Parathyroid adenoma (tissue), 2 donors: ENCODE measurements at regions not wholly inside any gene's neighbourhood (a gene's known extent, or its start where the extent isn't known, plus 50 kb on each side); places are given as distances from the start of the nearest gene placed in this dataset.

ENCODE experiments used
- H2AFZ ChIP-seq: fragments of 300-600 bp; sonication (generic); one replicate; pipeline ENCODE4 v1.7.0; 2017; ENCODE audit warnings: antibody characterized with exemption, mild to moderate bottlenecking
- H3K27ac ChIP-seq: fragments of 300-600 bp; sonication (generic); one replicate; pipeline ENCODE4 v1.7.0; 2017
- H3K27me3 ChIP-seq: fragments of 300-600 bp; sonication (generic); one replicate; pipeline ENCODE4 v1.7.0; 2017; ENCODE audit warnings: low read length; ENCODE audit not compliant: control insufficient read depth, insufficient read depth
- H3K36me3 ChIP-seq: fragments of 300-600 bp; sonication (generic); one replicate; pipeline ENCODE4 v1.7.0; 2017; ENCODE audit warnings: low read length; ENCODE audit not compliant: control insufficient read depth, insufficient read depth
- H3K4me1 ChIP-seq: fragments of 300-600 bp; sonication (generic); one replicate; pipeline ENCODE4 v1.7.0; 2017; ENCODE audit warnings: control low read depth
- H3K4me2 ChIP-seq: fragments of 300-600 bp; sonication (generic); one replicate; pipeline ENCODE4 v1.7.0; 2017; ENCODE audit warnings: low read length
- H3K4me3 ChIP-seq: fragments of 300-600 bp; sonication (generic); one replicate; pipeline ENCODE4 v1.7.0; 2017; ENCODE audit warnings: low read depth, low read length
- H3K79me2 ChIP-seq: fragments of 300-600 bp; sonication (generic); one replicate; pipeline ENCODE4 v1.7.0; 2017; ENCODE audit warnings: control low read depth
- H3K9ac ChIP-seq: fragments of 300-600 bp; sonication (generic); one replicate; pipeline ENCODE4 v1.7.0; 2017; ENCODE audit warnings: mild to moderate bottlenecking
- H3K9me3 ChIP-seq: fragments of 300-600 bp; sonication (generic); one replicate; pipeline ENCODE4 v1.7.0; 2017; ENCODE audit warnings: low read length; ENCODE audit not compliant: control insufficient read depth
- TF ChIP-seq, protein P1 (sequence below): fragments of 300-600 bp; sonication (generic); IDR thresholded peaks from one replicate; pipeline ENCODE4 v1.7.0; 2017; ENCODE audit warnings: antibody characterized with exemption, mild to moderate bottlenecking
- donor health status: primary hyperparathyroidism.

DNA sequence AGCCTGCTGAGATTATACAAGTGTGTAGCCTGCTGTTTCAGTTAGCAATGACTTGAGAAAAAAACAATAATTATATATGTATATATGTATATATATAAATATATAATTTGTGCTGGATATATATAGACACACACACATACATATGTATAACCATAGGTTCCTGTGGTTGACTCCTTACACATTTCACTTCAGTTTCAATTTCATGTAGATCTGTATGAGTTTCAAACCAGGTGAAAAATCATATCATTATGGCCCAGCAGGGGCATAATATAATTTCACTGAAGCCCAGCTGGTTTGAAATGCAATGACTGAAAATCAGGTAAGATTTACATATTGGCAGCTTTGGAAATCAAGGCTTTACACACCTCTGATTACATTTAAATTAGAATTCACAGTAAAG is 690.4 kb upstream of the CDH18 start:
- Histone ChIP-seq H3K4me2 (no peak overlapping the region), H3K4me1 (no peaks in the 10 kb centered on the region), H3K4me3 (no peak overlapping the region), H3K27ac (no peak overlapping the region), H3K79me2 (no peaks in the 10 kb centered on the region), H3K27me3 (no peaks in the 10 kb centered on the region), H3K9me3 (no peaks in the 10 kb centered on the region), H3K9ac (no peak overlapping the region), H2AFZ (no peak overlapping the region), H3K36me3 (no peaks in the 10 kb centered on the region)
- TF ChIP-seq, protein P1, sequence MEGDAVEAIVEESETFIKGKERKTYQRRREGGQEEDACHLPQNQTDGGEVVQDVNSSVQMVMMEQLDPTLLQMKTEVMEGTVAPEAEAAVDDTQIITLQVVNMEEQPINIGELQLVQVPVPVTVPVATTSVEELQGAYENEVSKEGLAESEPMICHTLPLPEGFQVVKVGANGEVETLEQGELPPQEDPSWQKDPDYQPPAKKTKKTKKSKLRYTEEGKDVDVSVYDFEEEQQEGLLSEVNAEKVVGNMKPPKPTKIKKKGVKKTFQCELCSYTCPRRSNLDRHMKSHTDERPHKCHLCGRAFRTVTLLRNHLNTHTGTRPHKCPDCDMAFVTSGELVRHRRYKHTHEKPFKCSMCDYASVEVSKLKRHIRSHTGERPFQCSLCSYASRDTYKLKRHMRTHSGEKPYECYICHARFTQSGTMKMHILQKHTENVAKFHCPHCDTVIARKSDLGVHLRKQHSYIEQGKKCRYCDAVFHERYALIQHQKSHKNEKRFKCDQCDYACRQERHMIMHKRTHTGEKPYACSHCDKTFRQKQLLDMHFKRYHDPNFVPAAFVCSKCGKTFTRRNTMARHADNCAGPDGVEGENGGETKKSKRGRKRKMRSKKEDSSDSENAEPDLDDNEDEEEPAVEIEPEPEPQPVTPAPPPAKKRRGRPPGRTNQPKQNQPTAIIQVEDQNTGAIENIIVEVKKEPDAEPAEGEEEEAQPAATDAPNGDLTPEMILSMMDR: no peak

DNA sequence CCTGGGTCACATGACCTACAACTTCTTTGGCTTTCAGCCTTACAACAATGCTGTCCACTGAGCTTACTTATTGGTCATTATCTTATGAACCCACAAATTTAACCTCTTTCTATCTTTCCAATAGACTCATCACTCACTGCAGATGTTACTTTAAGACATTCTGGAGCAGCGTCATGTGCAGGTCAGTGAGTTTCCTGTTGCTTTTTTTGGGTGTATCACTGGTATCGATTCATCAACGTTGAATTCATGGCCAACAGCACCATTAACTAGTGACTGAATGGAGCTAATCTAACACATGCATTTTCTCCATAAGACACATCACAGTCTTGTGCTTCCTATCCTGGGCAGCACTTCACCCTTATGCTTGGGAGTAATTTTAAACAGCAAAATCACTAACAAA is 672.6 kb upstream of the CDH18 start:
- Histone ChIP-seq H3K9me3 (no peaks in the 10 kb centered on the region), H2AFZ (no peak overlapping the region), H3K27ac (no peak overlapping the region), H3K9ac (no peak overlapping the region), H3K79me2 (no peaks in the 10 kb centered on the region), H3K4me2 (no peak overlapping the region), H3K27me3 (no peaks in the 10 kb centered on the region), H3K36me3 (peaks cover 2% of the 10 kb centered on the region), H3K4me3 (no peak overlapping the region), H3K4me1 (no peaks in the 10 kb centered on the region)
- TF ChIP-seq, protein P1: no peak

DNA sequence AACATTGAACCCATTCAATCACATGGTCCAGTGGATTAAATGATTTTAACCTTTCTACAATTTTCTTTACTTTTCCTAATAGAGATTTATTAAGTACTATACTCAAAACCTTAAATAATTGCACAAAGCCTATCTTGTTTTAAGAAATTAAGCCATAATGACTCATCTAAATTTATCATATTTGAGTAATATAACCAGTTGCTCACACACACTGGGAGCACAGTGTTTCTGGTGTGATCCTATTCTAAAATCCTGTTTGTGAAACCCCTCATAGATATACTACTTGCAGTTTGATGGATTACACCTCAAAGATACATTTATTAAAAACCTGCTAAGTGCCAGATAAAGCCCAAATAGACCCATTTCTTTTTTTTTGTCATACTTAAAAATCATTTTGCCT is 668.3 kb upstream of the CDH18 start:
- TF ChIP-seq, protein P1: no peak

DNA sequence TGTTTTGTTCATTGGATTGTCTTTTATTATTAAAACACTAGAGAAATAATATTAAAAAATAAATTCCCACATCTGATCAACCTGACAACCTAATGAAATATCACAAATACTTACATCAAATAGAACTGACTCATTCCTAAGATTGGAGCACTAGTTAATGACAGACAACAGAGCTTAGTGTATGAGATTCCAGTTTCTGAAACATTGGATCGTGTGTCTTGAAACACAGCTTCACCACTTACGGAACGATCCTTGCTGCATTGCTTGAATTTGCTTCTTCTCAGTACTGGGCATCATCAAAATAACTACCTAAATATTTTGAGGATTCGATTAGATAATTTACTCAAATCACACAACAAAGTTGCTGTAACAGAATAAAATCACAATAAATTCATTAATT is 667.2 kb upstream of the CDH18 start:
- no peaks in the 10 kb centered on the region for H3K4me1 ChIP-seq
- TF ChIP-seq, protein P1: no peak
- H2AFZ ChIP-seq: no peak overlapping the region
- no peak overlapping the region for H3K9ac ChIP-seq
- H3K4me2 ChIP-seq: no peak overlapping the region
- H3K79me2 ChIP-seq: no peaks in the 10 kb centered on the region
- H3K27me3 ChIP-seq: no peaks in the 10 kb centered on the region
- no peak overlapping the region for H3K4me3 ChIP-seq
- no peaks in the 10 kb centered on the region for H3K36me3 ChIP-seq
- peaks cover 4% of the 10 kb centered on the region for H3K9me3 ChIP-seq
- no peak overlapping the region for H3K27ac ChIP-seq

More for the DNA sequence above, 668.3 kb upstream of the CDH18 start:
- H3K9ac ChIP-seq: no peak overlapping the region
- no peaks in the 10 kb centered on the region for H3K27me3 ChIP-seq
- no peak overlapping the region for H3K4me3 ChIP-seq
- peaks cover 2% of the 10 kb centered on the region for H3K36me3 ChIP-seq
- no peak overlapping the region for H3K27ac ChIP-seq
- H3K79me2 ChIP-seq: no peaks in the 10 kb centered on the region
- H3K4me1 ChIP-seq: no peaks in the 10 kb centered on the region
- H3K4me2 ChIP-seq: no peak overlapping the region
- no peaks in the 10 kb centered on the region for H3K9me3 ChIP-seq
- H2AFZ ChIP-seq: no peak overlapping the region

GRCh38 chr5:20654746-20655145 is 666.7 kb upstream of the CDH18 start:
- Histone ChIP-seq H3K4me2 (no peak overlapping the region), H3K9me3 (peaks cover 4% of the 10 kb centered on the region), H3K79me2 (no peaks in the 10 kb centered on the region), H3K27ac (no peak overlapping the region), H3K36me3 (no peaks in the 10 kb centered on the region), H3K9ac (no peak overlapping the region), H2AFZ (no peak overlapping the region), H3K4me1 (no peaks in the 10 kb centered on the region), H3K4me3 (no peak overlapping the region), H3K27me3 (no peaks in the 10 kb centered on the region)
- TF ChIP-seq, protein P1: no peak
